Prostate gland (tissue), 2 donors: ENCODE measurements at regions not wholly inside any gene's neighbourhood (a gene's known extent, or its start where the extent isn't known, plus 50 kb on each side); places are given as distances from the start of the nearest gene placed in this dataset.

ENCODE experiments used
- POLR2A ChIP-seq: fragments of 450-650 bp; IDR thresholded peaks from one replicate; pipeline ENCODE4 v1.6.1; 2016; ENCODE audit warnings: antibody characterized with exemption, mild to moderate bottlenecking
- POLR2AphosphoS5 ChIP-seq: sonication (generic); formaldehyde crosslinking; IDR thresholded peaks from one replicate; pipeline ENCODE4 v1.6.1; 2017; ENCODE audit warnings: antibody characterized with exemption
- TF ChIP-seq, protein P1 (sequence below), 4 experiments: fragments of 200-600 bp in 2 of 4; fragments of 450-650 bp in 2 of 4; sonication (generic) in 2 of 4; IDR thresholded peaks; 1 replicate in 3 of 4; 2 replicates in 1 of 4; pipeline ENCODE4 v1.5.1; 2016 to 2019; ENCODE audit warnings: antibody characterized with exemption in 4 of 4, mild to moderate bottlenecking in 2 of 4, moderate library complexity in 2 of 4

DNA sequence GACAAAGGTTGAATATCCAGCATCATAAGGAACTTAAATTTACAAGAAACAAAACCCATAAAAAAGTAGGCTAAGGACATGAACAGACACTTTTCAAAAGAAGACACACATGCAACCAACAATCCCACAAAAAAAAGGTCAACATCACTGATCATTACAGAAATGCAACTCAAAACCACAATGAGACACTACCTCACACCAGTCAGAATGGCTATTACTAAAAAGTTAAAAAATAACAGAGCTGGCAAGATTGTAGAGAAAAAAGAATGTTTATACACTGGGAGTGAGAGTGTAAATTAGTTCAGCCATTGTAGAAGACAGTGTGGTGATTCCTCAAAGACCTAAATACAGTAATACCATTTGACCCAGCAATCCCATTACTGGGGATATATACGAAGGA, 474.7 kb downstream of the TRIML1 start:
- TF ChIP-seq POLR2AphosphoS5 (no peak), POLR2A (no peak)
- TF ChIP-seq, protein P1, sequence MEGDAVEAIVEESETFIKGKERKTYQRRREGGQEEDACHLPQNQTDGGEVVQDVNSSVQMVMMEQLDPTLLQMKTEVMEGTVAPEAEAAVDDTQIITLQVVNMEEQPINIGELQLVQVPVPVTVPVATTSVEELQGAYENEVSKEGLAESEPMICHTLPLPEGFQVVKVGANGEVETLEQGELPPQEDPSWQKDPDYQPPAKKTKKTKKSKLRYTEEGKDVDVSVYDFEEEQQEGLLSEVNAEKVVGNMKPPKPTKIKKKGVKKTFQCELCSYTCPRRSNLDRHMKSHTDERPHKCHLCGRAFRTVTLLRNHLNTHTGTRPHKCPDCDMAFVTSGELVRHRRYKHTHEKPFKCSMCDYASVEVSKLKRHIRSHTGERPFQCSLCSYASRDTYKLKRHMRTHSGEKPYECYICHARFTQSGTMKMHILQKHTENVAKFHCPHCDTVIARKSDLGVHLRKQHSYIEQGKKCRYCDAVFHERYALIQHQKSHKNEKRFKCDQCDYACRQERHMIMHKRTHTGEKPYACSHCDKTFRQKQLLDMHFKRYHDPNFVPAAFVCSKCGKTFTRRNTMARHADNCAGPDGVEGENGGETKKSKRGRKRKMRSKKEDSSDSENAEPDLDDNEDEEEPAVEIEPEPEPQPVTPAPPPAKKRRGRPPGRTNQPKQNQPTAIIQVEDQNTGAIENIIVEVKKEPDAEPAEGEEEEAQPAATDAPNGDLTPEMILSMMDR (IDR thresholded peaks at IDR 0.05), result no peak
